SJCRH30 (cell line): ENCODE measurements at regions not wholly inside any gene's neighbourhood (a gene's known extent, or its start where the extent isn't known, plus 50 kb on each side); places are given as distances from the start of the nearest gene placed in this dataset.
A peak's percentile ranks its signal among the peaks of the same experiment; 100 is the strongest.

Experiments
- DNase-seq, 2 experiments: peaks; one replicate each; pipeline ENCODE4 v3.0.0-alpha.2; 2015 to 2020
- H3K27ac ChIP-seq: fragments of 250-450 bp; sonication (Bioruptor Pico); 2 replicates; pipeline ENCODE4 v1.5.1; 2020; ENCODE audit warnings: mild to moderate bottlenecking, moderate library complexity
- H3K27me3 ChIP-seq: fragments of 250-450 bp; sonication (Bioruptor Pico); 2 replicates; pipeline ENCODE4 v1.5.1; 2020; ENCODE audit warnings: mild to moderate bottlenecking, moderate library complexity
- H3K36me3 ChIP-seq: fragments of 250-450 bp; sonication (Bioruptor Pico); 2 replicates; pipeline ENCODE4 v1.5.1; 2020; ENCODE audit warnings: mild to moderate bottlenecking, moderate library complexity
- H3K4me1 ChIP-seq: fragments of 250-450 bp; sonication (Bioruptor Pico); 2 replicates; pipeline ENCODE4 v1.5.1; 2020; ENCODE audit warnings: mild to moderate bottlenecking, moderate library complexity
- H3K4me3 ChIP-seq: fragments of 250-450 bp; sonication (Bioruptor Pico); 2 replicates; pipeline ENCODE4 v1.5.1; 2020; ENCODE audit warnings: mild to moderate bottlenecking, moderate library complexity
- H3K9me3 ChIP-seq: fragments of 250-450 bp; sonication (Bioruptor Pico); replicated peaks from 2 replicates; pipeline ENCODE4 v1.5.1; 2020; ENCODE audit warnings: mild to moderate bottlenecking, moderate library complexity

DNA sequence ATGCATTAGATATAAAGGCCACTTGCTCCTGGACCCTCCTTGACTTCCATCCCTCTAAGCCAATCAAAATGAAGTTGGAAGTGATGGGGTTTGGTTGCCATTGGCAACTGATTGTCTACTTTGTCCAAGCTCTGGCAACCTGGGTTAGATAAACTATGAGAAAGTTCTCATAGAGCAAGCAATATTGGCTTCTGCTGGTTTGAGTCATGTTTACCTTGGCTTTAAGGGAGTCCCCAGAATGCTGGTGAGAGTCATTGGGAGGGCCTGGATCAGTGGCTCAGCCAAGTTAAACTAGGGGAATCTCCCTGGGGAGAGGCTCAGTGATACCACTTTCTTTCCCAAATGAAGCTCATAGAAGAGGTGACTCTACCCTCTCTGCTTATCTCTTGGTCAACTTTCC lies 176.3 kb upstream of the ROPN1 start:
- H3K36me3 ChIP-seq = no peaks in the 10 kb centered on the region
- DNase-seq = no peak
- H3K9me3 ChIP-seq = no peaks in the 10 kb centered on the region
- no peaks in the 10 kb centered on the region for H3K27me3 ChIP-seq
- no peak overlapping the region for H3K27ac ChIP-seq
- no peak overlapping the region for H3K4me3 ChIP-seq
- no peaks in the 10 kb centered on the region for H3K4me1 ChIP-seq

DNA sequence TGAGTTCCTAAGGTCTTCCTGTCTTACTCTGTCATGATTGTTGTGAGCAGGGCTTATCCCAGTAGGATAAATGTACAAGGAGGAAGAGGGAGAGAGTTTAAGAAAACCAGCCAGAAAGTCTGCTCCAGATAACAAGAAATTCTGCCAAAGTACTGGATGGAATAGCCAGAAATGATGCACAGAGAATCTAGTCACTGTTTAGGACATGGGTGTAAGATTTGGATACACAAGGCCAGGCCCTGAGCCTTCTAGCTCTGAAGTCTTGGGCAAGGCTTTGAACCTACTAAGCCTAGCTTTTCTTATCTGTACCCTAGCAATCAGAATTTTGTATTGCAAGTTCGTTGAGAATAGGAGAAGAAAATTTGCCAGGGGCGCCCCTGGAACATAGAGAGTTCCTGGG lies 180.4 kb upstream of the ROPN1 start:
- no peak for DNase-seq
- Histone ChIP-seq H3K4me3 (no peak overlapping the region), H3K36me3 (no peaks in the 10 kb centered on the region), H3K9me3 (no peaks in the 10 kb centered on the region), H3K4me1 (peaks cover 10% of the 10 kb centered on the region), H3K27ac (no peak overlapping the region), H3K27me3 (no peaks in the 10 kb centered on the region)

DNA sequence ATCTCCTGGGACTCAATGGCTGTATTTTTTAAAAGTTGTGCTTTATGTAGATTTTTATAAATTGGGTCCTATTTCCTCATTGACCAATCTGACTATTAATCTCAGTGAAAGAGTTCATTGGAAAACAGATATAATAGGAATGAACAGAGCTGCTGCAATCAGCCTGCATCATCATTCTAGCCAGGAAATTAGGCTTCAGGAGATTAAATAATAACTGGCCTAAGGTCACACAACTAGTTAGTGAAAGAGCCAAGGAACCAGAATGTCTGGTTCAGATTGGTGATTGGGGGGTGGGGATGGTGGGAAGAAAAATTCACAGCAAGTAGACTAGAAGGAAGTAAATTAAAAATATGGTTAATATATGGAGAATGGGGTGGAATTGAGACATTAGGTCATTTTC lies 180.9 kb upstream of the ROPN1 start:
- H3K4me3 ChIP-seq = no peak overlapping the region
- no peaks in the 10 kb centered on the region for H3K27me3 ChIP-seq
- H3K36me3 ChIP-seq = no peaks in the 10 kb centered on the region
- H3K9me3 ChIP-seq = no peaks in the 10 kb centered on the region
- no peak for DNase-seq
- H3K4me1 ChIP-seq = peaks cover 10% of the 10 kb centered on the region
- no peak overlapping the region for H3K27ac ChIP-seq

DNA sequence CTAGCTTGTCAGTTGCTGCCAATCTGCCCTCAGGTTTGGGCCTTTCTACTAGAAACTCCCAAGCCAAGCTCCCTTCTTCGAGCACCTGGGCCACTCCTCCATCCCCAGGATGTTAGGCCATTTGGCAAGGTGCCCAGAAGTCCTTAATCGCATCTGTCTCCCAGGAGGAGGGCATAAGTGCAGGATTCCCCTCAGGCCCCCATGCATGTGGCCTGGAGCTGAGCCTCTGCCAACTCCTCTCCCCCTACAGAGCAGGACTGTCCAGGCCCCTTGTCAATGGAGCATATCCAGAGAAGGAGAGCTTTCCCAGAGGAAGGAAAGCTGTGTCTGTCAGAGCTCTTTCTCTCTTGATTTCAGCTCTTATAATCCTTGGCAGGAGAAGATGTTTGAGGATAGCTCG lies 182.6 kb upstream of the ROPN1 start:
- peaks cover 10% of the 10 kb centered on the region for H3K4me1 ChIP-seq
- peak; percentile 91 to 96 for DNase-seq
- H3K27ac ChIP-seq = no peak overlapping the region
- H3K4me3 ChIP-seq = no peak overlapping the region
- no peaks in the 10 kb centered on the region for H3K27me3 ChIP-seq
- H3K36me3 ChIP-seq = no peaks in the 10 kb centered on the region
- no peaks in the 10 kb centered on the region for H3K9me3 ChIP-seq

GRCh38 chr3:124174910-124175874 lies 183.3 kb upstream of the ROPN1 start:
- no peaks in the 10 kb centered on the region for H3K36me3 ChIP-seq
- no peaks in the 10 kb centered on the region for H3K27me3 ChIP-seq
- no peak for DNase-seq
- H3K27ac ChIP-seq = no peak overlapping the region
- H3K9me3 ChIP-seq = no peaks in the 10 kb centered on the region
- no peak overlapping the region for H3K4me3 ChIP-seq
- peaks cover 10% of the 10 kb centered on the region for H3K4me1 ChIP-seq

DNA sequence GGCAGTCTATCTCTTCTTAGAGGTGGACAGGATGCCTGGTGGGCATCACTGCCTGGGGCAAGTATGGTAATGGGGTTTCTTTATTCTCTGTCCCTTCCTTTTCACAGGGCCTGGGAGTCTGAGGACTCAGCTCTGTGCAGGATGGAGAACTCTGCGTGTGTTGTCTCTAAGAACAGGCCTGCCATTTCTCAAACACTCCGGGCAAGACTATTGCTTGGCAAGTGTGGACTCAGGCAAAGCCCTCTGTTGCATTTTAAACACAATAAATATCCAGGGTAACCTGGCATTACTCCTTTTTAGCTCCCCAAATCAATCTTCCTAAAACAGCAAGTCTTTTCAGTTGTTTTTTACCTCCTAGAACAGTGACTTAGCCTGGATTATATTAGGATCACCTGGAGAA lies 185.1 kb upstream of the ROPN1 start:
- no peak overlapping the region for H3K27ac ChIP-seq
- no peak for DNase-seq
- no peak overlapping the region for H3K4me3 ChIP-seq
- no peaks in the 10 kb centered on the region for H3K27me3 ChIP-seq
- 0 out of 2 replicates have a peak, but pooled peaks cover 2% of the 10 kb centered on the region for H3K9me3 ChIP-seq
- peaks cover 10% of the 10 kb centered on the region for H3K4me1 ChIP-seq
- H3K36me3 ChIP-seq = no peaks in the 10 kb centered on the region

GRCh38 chr3:124178531-124178930 lies 186.6 kb upstream of the ROPN1 start:
- Histone ChIP-seq H3K27ac (no peak overlapping the region), H3K36me3 (no peaks in the 10 kb centered on the region), H3K4me1 (peaks cover 10% of the 10 kb centered on the region), H3K27me3 (no peaks in the 10 kb centered on the region), H3K4me3 (no peak overlapping the region), H3K9me3 (0 out of 2 replicates have a peak, but pooled peaks cover 4% of the 10 kb centered on the region)
- DNase-seq = no peak

GRCh38 chr3:124200407-124200806 lies 208.5 kb upstream of the ROPN1 start:
- no peak overlapping the region for H3K27ac ChIP-seq
- no peaks in the 10 kb centered on the region for H3K4me1 ChIP-seq
- H3K4me3 ChIP-seq = no peak overlapping the region
- no peaks in the 10 kb centered on the region for H3K27me3 ChIP-seq
- H3K9me3 ChIP-seq = no peaks in the 10 kb centered on the region
- no peaks in the 10 kb centered on the region for H3K36me3 ChIP-seq
- DNase-seq = no peak

GRCh38 chr3:124201226-124201625 lies 209.3 kb upstream of the ROPN1 start:
- Histone ChIP-seq H3K9me3 (no peaks in the 10 kb centered on the region), H3K36me3 (no peaks in the 10 kb centered on the region), H3K4me3 (no peak overlapping the region), H3K27ac (no peak overlapping the region), H3K4me1 (no peaks in the 10 kb centered on the region), H3K27me3 (no peaks in the 10 kb centered on the region)
- no peak for DNase-seq

GRCh38 chr3:124201786-124202185 lies 209.9 kb upstream of the ROPN1 start:
- H3K27me3 ChIP-seq = no peaks in the 10 kb centered on the region
- no peak overlapping the region for H3K27ac ChIP-seq
- H3K4me3 ChIP-seq = no peak overlapping the region
- DNase-seq = no peak
- H3K9me3 ChIP-seq = no peaks in the 10 kb centered on the region
- no peaks in the 10 kb centered on the region for H3K4me1 ChIP-seq
- H3K36me3 ChIP-seq = no peaks in the 10 kb centered on the region

GRCh38 chr3:124202754-124203153 lies 210.8 kb upstream of the ROPN1 start:
- no peaks in the 10 kb centered on the region for H3K9me3 ChIP-seq
- H3K27me3 ChIP-seq = no peaks in the 10 kb centered on the region
- DNase-seq = no peak
- no peak overlapping the region for H3K4me3 ChIP-seq
- no peak overlapping the region for H3K27ac ChIP-seq
- no peaks in the 10 kb centered on the region for H3K36me3 ChIP-seq
- no peaks in the 10 kb centered on the region for H3K4me1 ChIP-seq

GRCh38 chr3:124203292-124203691 lies 211.4 kb upstream of the ROPN1 start:
- Histone ChIP-seq H3K36me3 (no peaks in the 10 kb centered on the region), H3K27ac (no peak overlapping the region), H3K27me3 (no peaks in the 10 kb centered on the region), H3K4me3 (no peak overlapping the region), H3K4me1 (no peaks in the 10 kb centered on the region), H3K9me3 (no peaks in the 10 kb centered on the region)
- no peak for DNase-seq

GRCh38 chr3:124206225-124207055 lies 214.5 kb upstream of the ROPN1 start:
- no peak overlapping the region for H3K27ac ChIP-seq
- H3K9me3 ChIP-seq = no peaks in the 10 kb centered on the region
- H3K4me1 ChIP-seq = no peaks in the 10 kb centered on the region; the same call in 1 of the 2 replicates
- H3K36me3 ChIP-seq = no peaks in the 10 kb centered on the region
- no peak for DNase-seq
- no peak overlapping the region for H3K4me3 ChIP-seq
- H3K27me3 ChIP-seq = no peaks in the 10 kb centered on the region

DNA sequence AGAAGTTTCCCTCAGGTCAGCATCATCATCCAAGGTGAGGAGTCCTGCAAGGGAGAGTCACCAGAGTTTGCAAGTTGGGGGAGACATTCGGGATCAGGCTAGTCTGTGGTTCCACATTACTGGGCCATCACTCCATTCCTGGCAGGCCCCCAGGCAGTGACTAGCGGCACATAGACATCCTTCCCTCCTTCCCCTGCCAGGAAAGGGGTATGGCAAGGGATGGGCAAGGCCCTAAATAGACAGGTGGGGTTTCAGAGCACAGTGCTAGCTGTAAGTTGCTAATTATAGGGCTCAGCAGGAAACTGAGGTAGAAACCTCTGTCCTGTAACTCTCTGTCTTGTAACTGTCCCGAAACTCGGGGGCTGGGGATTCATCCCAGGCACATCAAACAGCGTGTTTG lies 215.2 kb upstream of the ROPN1 start:
- no peak overlapping the region for H3K27ac ChIP-seq
- no peak for DNase-seq
- H3K4me3 ChIP-seq = no peak overlapping the region
- H3K9me3 ChIP-seq = no peaks in the 10 kb centered on the region
- no peaks in the 10 kb centered on the region; the same call in 1 of the 2 replicates for H3K4me1 ChIP-seq
- H3K36me3 ChIP-seq = no peaks in the 10 kb centered on the region
- no peaks in the 10 kb centered on the region for H3K27me3 ChIP-seq

DNA sequence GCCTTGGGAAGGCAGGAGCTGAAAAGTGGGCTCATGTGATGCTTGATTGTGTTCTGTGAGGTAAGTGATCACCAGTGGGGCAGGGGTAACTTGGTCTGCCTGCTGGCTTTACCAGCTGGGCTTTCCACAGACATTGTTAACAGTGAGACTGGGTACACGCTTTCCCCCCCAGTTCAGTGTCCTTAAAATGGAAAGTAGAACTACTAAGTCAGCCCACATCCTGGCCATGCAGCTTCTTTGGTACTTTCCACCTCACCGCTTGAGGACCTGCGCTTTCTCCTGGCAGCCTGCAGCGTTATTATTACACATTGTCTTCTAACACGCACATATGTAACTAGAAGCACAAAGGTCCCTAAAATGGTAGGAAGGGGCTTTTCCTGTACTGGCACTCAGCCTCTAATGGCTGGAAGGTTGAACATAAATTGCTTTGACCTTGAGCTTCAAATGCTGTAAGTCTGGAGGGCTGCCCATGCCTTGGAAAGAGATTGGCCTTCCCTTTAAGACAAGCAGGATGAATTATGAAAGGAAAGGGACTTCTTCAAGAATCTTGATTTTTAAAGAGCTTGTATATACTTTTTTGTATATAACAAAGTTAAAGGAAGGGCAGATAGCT lies 216.1 kb upstream of the ROPN1 start:
- no peaks in the 10 kb centered on the region; the same call in 1 of the 2 replicates for H3K4me1 ChIP-seq
- no peaks in the 10 kb centered on the region for H3K9me3 ChIP-seq
- no peaks in the 10 kb centered on the region for H3K36me3 ChIP-seq
- H3K27ac ChIP-seq = no peak overlapping the region
- H3K27me3 ChIP-seq = no peaks in the 10 kb centered on the region
- DNase-seq = no peak
- H3K4me3 ChIP-seq = no peak overlapping the region
